ENCODE measurements at regions not wholly inside any gene's neighbourhood (a gene's known extent, or its start where the extent isn't known, plus 50 kb on each side); places are given as distances from the start of the nearest gene placed in this dataset.

DNA sequence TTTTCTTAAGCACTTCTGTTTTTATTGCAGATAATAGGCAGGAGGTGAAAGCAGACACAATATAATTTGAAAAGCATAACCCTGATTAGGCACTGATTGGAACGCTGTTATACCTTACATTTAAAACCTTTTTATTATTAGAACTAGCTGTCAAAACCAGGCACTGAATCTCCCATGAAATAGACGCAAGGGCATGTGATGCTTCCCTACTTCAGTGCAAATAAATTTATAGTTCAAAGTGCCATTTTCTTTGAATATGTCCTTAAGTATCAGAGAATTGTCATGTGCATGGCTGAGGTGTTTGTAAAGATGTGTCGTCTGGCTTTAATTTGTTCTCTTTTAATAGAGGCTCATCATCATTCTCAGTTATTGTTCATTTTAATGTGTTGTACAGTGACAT lies 386.0 kb downstream of the NR2F2 start:
- TF ChIP-seq POLR2A (IDR thresholded peaks at IDR 0.05): no peak
- Histone ChIP-seq H3K27ac (no peak overlapping the region), H3K4me3 (no peak overlapping the region), H3K4me1 (no peaks in the 10 kb centered on the region), H3K36me3 (no peaks in the 10 kb centered on the region), H3K9me3 (no peaks in the 10 kb centered on the region), H3K27me3 (peaks cover 0 to 12% (median 0%) of the 10 kb centered on the region in 9 donors)
- ATAC-seq (no peak), DNase-seq (no peak)
- intact Hi-C loops (cut with DNase I): no loop called here
- 80 to 85% (median 84%) methylated on average over 3 of the region's 3 CpGs for WGBS, 4 donors

DNA sequence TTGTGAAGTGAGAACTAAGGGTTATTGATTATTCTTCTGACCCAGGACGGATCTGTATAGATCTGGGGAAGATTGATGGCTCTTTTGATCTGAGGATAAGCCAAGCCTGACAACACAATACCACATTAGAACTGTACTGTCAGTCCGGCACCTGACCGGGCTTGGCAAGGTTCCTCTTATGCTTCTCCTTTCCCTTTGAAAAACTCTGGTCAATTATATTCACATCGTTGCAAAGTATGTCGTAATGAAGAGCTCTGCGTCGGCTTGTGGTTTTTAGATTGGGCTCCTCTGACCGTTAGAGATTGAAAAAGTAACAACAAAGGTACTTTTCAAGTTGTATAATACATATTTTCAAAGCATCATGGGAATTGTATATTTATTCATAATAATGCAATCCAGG lies 389.8 kb downstream of the NR2F2 start:
- WGBS, 4 donors: 71 to 81% (median 77%) methylated on average over 8 of the region's 8 CpGs
- Histone ChIP-seq H3K36me3 (no peaks in the 10 kb centered on the region), H3K4me3 (no peak overlapping the region), H3K4me1 (no peaks in the 10 kb centered on the region), H3K27ac (no peak overlapping the region), H3K9me3 (no peaks in the 10 kb centered on the region), H3K27me3 (peaks cover 0 to 12% (median 0%) of the 10 kb centered on the region in 9 donors)
- DNase-seq: no peak
- intact Hi-C loops (cut with DNase I): no loop called here
- no peak for ATAC-seq
- TF ChIP-seq, protein P1, sequence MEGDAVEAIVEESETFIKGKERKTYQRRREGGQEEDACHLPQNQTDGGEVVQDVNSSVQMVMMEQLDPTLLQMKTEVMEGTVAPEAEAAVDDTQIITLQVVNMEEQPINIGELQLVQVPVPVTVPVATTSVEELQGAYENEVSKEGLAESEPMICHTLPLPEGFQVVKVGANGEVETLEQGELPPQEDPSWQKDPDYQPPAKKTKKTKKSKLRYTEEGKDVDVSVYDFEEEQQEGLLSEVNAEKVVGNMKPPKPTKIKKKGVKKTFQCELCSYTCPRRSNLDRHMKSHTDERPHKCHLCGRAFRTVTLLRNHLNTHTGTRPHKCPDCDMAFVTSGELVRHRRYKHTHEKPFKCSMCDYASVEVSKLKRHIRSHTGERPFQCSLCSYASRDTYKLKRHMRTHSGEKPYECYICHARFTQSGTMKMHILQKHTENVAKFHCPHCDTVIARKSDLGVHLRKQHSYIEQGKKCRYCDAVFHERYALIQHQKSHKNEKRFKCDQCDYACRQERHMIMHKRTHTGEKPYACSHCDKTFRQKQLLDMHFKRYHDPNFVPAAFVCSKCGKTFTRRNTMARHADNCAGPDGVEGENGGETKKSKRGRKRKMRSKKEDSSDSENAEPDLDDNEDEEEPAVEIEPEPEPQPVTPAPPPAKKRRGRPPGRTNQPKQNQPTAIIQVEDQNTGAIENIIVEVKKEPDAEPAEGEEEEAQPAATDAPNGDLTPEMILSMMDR (IDR thresholded peaks at IDR 0.05): no peak
- no peak for TF ChIP-seq POLR2A (IDR thresholded peaks at IDR 0.05)

DNA sequence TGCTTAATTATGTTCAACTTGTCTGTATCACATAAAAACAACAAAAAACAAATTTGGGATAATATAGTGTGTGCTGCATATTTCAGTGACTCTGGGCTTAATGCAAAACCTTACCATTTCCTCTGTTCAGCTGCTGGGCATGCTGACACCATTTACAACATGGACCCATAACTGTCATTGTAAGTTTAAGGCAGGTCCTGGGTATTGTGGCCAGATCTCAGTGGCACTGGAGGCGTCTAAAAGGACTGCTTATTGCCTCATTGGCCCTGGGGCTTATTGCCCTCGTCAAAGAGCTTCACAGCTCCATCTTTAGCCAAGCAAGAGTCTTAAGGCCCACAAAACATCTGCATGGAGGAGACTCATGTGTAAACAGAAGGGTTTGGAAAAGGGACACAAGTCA lies 390.2 kb downstream of the NR2F2 start:
- Histone ChIP-seq H3K27ac (no peak overlapping the region), H3K9me3 (no peaks in the 10 kb centered on the region), H3K36me3 (no peaks in the 10 kb centered on the region), H3K27me3 (peaks cover 0 to 12% (median 0%) of the 10 kb centered on the region in 9 donors), H3K4me3 (no peak overlapping the region), H3K4me1 (no peaks in the 10 kb centered on the region)
- WGBS, 4 donors: 59 to 68% (median 67%) methylated on average over 2 of the region's 2 CpGs
- ATAC-seq (no peak), DNase-seq (no peak)
- no peak for TF ChIP-seq POLR2A (IDR thresholded peaks at IDR 0.05)
- TF ChIP-seq, protein P1 (IDR thresholded peaks at IDR 0.05): no peak
- intact Hi-C loops (cut with DNase I): no loop called here

DNA sequence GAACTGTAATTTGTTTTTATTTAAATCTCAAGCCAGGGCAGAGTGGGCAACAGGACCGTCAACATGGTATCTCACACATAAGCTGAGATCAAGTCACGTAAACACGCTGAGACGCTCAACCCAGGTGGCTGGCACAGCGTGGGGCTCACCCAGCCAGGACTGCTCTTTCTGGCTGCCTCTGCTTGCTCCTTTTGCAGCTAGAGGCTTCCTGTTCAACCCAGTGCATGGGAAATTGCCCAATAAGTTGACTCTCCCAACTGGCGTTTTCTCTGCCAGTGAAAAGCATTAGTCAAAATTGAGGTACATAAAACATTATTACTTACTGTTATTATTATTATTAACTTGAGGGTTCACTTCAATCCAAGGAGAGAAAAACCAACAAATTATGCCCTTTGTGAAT lies 398.1 kb downstream of the NR2F2 start:
- H3K27ac ChIP-seq: no peak overlapping the region
- ATAC-seq (no peak), DNase-seq (no peak)
- TF ChIP-seq, protein P1 (IDR thresholded peaks at IDR 0.05): no peak
- TF ChIP-seq POLR2A (IDR thresholded peaks at IDR 0.05): no peak
- WGBS, 4 donors: 62 to 77% (median 66%) methylated on average over 6 of the region's 6 CpGs
- H3K9me3 ChIP-seq: no peaks in the 10 kb centered on the region
- intact Hi-C loops (cut with DNase I): no loop called here
- H3K4me3 ChIP-seq: no peak overlapping the region
- H3K4me1 ChIP-seq: no peaks in the 10 kb centered on the region
- peaks cover 0 to 16% (median 0%) of the 10 kb centered on the region in 9 donors for H3K27me3 ChIP-seq
- no peaks in the 10 kb centered on the region for H3K36me3 ChIP-seq

DNA sequence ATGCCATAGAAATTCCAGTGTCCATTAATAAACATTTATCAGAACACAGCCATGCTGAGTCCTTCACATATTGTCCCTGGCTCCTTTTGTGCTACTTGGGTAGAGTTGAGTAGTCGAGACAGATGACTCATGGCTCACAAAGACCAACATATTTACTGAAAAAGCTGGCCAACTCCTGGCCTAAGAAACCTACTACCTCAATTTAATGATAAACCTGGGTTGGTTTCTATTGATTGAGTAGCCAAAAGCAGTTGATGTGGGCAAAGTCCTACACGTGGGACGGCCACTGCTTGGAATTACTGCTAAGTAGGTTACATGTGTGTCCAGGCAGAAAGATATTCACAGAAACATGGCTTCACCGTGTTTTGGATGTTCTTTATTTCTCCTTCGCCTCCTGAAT lies 402.2 kb downstream of the NR2F2 start:
- no peak overlapping the region for H3K4me3 ChIP-seq
- 84 to 91% (median 88%) methylated on average over 5 of the region's 5 CpGs for WGBS, 4 donors
- intact Hi-C loops (cut with DNase I): no loop called here
- ATAC-seq (no peak), DNase-seq (no peak)
- H3K4me1 ChIP-seq: no peaks in the 10 kb centered on the region
- no peaks in the 10 kb centered on the region for H3K9me3 ChIP-seq
- H3K36me3 ChIP-seq: no peaks in the 10 kb centered on the region
- H3K27me3 ChIP-seq: peaks cover 0 to 10% (median 0%) of the 10 kb centered on the region in 9 donors
- TF ChIP-seq, protein P1 (IDR thresholded peaks at IDR 0.05): no peak
- TF ChIP-seq POLR2A (IDR thresholded peaks at IDR 0.05): no peak
- no peak overlapping the region for H3K27ac ChIP-seq

All from heart left ventricle (tissue), 16 donors.